Posterior cingulate gyrus (tissue), 11 donors: ENCODE measurements at regions not wholly inside any gene's neighbourhood (a gene's known extent, or its start where the extent isn't known, plus 50 kb on each side); places are given as distances from the start of the nearest gene placed in this dataset.

Experiments
- DNase-seq, 10 donors: peaks; one replicate each; pipeline versions ENCODE4 v3.0.0 to v3.0.0-alpha.2; 2020 to 2021; ENCODE audit warnings: mixed read lengths in 3 of 10
- intact Hi-C: fragments of 100-400 bp; cut with DNase I; formaldehyde crosslinking; loops from one replicate; pipeline ENCODE4 v1.15.1; 2023

GRCh38 chr14:53896726-53897125 lies 59.9 kb downstream of the BMP4 start:
- DNase-seq, result no peak
- intact Hi-C loops, result no loop called here

- no peak for DNase-seq
- intact Hi-C loops, result no loop called here
Observed at GRCh38 chr14:53894456-53894855, 62.2 kb downstream of the BMP4 start.

GRCh38 chr14:53893374-53893773 lies 63.3 kb downstream of the BMP4 start:
- intact Hi-C loops, result no loop called here
- no peak for DNase-seq

DNA sequence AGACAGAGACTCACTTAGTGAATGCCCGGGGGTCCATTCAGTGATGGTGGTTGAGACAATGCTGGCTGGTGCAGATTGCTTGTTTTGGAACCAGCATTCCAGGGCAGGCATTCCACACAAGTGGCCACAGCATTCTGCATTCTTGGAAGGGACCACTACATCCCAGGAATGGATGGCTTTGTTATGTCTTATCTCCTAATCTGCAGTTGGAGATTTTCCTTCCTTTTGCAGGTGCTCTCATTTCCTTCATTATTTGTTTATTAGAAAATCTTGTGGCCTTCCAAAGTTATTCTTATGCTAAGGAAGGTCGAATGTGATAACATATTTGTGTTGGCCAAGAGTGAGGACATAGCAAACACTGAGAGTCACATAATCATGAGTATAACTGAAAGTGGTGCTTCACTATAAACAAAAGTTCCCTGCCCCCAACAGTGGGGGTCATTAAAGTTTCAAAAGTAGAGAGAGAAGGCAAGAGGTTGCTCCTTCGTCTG lies 66.0 kb downstream of the BMP4 start:
- no peak for DNase-seq
- intact Hi-C loops, result no loop called here

DNA sequence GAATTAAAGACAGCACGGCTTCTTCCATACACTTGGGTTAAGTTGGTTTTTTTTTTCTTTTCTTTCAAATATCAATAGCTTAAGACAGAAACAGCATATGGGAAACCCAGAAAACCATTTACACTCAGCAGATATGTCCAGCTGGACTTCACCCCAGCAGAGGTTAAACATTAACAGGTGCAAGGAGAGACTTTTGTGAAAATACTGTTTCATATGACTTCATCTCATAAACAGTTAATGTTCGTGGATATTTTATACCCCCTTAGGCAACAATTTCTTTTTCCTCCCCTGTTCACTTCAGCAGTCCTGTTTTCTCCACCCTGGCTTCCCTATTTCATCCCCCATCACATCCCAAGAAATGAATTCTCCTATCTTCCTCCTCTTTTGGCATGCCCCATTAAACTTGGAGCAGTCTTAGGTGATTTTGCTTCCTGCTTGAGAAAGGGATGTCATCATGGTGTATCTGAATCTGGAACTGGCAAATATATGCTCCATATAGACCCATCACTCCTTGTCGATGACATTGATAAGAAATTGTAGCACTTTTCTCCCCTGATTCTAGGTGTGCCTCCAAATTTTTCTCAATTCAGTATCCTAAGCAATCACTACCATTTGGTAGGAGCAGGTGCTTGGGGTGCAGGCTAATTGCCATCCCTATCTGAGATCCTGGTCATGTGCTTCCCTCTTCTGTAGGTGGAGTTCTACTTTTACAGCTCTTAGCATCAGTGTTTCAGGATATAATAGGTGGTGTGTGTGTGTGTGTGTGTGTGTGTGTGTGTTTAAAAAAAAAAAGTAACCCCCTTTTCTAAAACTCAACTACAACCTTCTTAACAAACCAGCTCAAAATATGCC lies 67.9 kb downstream of the BMP4 start:
- DNase-seq, result no peak
- intact Hi-C loops, result no loop called here

DNA sequence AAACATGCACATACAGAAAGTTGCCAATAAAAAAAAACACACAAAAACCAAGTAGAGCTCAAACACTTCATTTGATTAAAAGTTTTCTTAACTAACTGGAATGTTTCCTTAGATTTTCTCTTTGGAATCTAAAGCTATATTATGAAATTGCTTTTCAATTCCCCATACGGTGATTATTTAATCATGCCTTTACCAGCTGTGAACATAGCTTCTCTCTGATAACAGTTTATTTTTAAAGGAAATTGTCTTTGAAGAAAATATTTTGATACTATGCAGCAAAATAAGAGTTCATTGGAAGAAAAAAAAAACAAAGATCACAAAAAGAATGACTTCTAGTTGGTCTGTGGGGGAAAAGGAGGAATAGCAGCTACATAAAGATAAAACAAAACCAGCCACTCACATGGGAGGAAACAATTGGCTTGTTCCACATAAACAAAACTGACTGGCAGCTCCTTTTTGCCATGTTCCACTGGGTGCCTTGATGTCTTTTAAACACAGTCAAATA lies 71.4 kb downstream of the BMP4 start:
- intact Hi-C loops, result no loop called here
- no peak for DNase-seq

DNA sequence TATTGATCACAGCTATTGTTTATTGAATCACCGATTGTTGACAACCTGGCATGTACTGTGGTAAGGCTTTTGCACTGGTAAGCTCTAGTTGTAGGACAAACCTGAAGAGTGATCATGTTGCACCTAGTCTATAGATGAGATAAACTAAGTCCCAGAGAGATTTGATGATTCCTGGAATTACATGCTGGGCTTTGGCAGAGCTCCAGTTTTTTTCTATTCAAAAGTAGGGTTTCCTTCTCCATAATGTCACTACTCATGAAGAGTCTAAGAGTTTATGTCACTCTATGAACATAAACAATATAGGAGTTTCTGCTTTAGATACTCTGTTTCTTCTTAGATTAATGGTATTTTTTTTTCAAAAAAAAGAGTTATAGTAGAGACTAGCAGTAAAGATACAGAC lies 72.0 kb downstream of the BMP4 start:
- no peak for DNase-seq
- intact Hi-C loops, result no loop called here

DNA sequence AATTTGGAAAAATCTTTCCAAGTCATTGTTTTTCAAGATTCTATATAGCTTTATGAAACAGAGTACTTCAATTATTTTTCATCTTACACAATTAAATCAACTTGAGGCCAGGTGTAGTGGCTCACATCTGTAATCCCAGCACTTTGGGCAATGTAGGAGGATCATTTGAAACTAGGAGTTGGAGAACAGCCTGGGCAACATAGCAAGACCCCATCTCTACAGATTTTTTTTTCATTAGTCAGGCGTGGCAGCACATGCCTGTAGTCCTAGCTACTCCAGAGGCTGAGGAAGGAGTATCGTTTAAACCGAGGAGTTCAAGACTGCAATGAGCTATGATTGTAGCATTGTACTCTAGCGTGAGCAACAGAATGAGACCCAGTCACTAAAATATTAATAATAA lies 72.9 kb downstream of the BMP4 start:
- no peak for DNase-seq
- intact Hi-C loops, result no loop called here

GRCh38 chr14:53882684-53883083 lies 73.9 kb downstream of the BMP4 start:
- intact Hi-C loops, result no loop called here
- DNase-seq, result no peak

DNA sequence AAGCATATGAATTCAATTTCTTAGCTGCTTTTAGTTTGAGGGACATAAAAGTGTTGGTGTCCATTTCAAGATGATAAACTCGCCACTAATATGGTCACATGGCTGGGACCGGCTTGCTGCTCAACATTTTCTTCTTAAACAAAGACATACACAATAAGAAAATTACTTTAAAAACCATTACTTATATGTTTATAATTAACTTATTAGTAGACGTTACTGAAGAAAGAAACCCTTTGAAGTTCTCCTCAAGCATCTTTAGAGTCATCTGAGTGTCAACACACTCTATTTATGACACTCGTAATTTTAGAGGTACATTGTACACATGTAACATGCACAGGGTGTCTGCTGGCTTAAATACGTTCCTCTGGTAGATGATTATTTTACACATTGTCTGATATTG lies 74.7 kb downstream of the BMP4 start:
- intact Hi-C loops, result no loop called here
- DNase-seq, result no peak

- no peak for DNase-seq
- intact Hi-C loops, result no loop called here
Observed at GRCh38 chr14:53881161-53881871, 75.3 kb downstream of the BMP4 start.

DNA sequence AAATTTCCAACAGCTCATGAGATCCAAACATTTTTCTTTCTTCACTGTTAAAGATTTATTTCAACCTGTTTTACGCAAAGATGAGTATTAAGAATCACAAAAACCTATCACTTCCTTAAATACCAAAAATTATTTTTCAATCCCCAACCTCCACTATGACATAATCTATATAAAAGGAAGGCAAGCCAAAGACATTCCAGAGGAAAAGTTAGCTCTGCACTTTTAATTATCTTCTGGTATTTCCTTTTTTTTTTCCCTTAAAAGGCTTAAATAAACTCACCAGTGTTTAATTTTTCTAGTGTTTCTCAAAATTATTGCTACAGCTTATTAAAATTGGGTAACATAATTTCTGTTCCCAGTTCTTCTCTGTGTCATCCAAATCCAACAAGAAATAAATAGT lies 75.9 kb downstream of the BMP4 start:
- no peak for DNase-seq
- intact Hi-C loops, result no loop called here

DNA sequence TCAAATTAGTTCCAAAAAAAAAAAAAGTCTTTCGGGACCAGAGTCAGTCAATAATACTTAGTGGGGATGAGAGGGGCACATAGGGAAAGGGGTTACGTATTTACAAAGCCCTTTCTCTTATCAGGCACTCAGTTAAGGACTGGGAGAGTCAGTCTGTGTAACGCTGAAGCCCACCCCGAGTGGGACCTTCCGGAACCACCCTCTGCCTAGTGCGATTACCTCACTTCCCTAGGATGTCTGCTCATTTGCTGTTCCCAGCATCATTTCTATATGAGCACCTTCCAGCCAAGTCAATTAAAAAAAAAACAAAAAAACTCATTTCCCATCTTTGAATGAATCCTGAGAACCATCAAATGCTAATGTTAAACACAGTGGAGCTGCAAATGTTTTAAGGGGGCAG lies 76.9 kb downstream of the BMP4 start:
- intact Hi-C loops, result no loop called here
- no peak for DNase-seq

DNA sequence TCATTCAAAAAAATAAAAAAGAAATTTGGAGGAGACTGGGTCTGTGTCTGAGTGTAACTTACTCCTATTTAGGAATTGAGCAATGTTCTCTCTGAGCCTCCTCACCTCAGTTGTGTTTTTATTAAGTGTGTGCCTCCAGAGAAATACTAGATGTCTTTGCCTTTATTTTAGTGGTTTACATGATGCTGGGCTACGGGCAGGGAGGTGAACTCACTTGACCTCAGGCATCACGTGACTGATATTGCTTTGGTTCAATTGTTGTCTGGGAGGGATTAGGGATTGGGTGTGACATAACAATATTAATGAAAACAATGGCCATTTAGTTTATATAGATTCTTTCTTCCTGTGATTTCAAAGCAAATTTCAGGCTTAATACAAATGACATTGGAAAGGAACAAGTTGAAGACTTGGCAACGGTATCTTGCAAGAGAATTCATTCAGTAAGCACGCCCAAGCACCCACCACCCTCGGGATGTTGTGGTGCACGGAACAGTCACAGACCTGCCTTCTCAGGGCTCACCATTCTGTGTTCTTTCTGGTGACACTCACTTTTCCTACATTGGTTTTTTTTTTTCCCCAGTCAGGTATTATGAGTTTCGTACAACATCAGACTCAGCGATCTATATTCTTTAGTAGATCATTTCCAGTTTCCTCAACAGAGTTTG lies 77.5 kb downstream of the BMP4 start:
- intact Hi-C loops, result no loop called here
- DNase-seq, result no peak

DNA sequence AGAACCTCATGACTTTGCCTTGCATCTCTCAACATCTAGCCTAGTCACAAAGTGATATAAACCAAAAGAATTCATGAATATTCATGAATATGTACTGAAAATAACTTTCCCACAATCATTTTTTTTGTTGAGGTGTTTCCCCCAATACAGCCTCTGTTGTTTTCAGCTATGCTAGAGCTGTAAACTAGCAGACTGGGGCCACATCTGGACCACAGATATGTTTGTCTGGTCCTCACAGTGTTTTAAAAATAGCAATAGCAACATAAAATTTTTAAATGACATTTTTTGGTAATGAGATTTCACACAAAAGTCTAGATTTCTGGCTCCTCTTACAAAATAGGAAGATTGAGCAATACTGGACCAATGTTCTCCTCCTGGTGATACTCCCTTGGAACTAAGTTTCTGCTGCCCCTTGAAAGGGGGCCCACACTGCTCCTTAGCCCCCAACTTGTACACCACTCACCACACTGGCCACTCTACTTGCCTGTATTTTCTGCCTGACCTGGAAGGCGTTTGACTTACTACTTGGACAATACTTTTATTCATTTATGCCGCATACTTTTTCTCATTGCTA lies 81.2 kb downstream of the BMP4 start:
- intact Hi-C loops, result no loop called here
- DNase-seq, result no peak

- no peak for DNase-seq
Observed at GRCh38 chr14:53874704-53875103, 81.9 kb downstream of the BMP4 start.

DNA sequence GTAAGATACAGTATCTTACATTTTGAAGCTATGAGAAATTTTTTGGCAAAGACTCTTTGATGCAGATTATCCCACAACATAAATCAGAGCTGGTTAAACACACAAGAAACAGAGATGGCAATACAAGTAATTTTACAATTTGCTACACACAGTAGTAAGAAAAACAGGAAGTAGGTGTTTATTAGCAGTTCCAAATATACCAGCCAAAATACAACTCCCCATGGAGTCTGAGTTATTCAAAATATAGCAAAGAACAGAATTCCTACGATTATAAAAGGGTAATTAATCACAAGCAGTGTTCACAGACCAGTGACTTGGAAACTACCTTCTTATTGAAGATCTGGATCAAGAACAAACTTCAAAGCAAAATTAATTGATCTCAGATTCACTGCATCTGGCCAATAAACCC lies 83.9 kb downstream of the BMP4 start:
- intact Hi-C loops, result no loop called here
- no peak for DNase-seq

More at GRCh38 chr14:53874704-53875103, 81.9 kb downstream of the BMP4 start:
- intact Hi-C loops, result no loop called here

DNA sequence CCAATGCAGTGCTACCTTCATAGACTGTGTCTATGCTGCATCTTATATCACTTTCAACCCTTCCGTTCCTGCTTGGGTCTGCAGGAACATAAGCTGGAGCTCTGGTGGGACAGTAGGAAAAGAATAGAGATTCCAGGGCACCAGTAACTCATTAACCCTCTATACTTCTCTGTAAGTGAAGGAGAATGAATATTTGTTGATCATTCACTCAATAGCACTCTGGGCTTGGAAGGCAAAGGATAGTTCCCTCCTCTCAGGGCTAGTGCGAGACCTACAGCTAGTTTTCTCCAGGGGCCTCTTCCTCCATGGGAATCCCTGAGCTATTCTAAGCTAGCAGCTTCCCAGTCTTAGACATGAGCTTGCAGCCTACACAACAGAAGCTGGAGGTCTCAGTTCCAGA lies 84.7 kb downstream of the BMP4 start:
- DNase-seq, result no peak
- intact Hi-C loops, result no loop called here

GRCh38 chr14:53871011-53871410 lies 85.6 kb downstream of the BMP4 start:
- intact Hi-C loops, result no loop called here

GRCh38 chr14:53865711-53866110 lies 90.9 kb downstream of the BMP4 start:
- intact Hi-C loops, result no loop called here
- DNase-seq, result no peak

More at GRCh38 chr14:53871011-53871410, 85.6 kb downstream of the BMP4 start:
- no peak for DNase-seq

GRCh38 chr14:53861781-53862180 lies 94.8 kb downstream of the BMP4 start:
- DNase-seq, result no peak
- intact Hi-C loops, result no loop called here
